Astrocyte (in vitro differentiated cells and primary cell): ENCODE measurements at regions not wholly inside any gene's neighbourhood (a gene's known extent, or its start where the extent isn't known, plus 50 kb on each side); places are given as distances from the start of the nearest gene placed in this dataset.

ENCODE experiments used
- DNase-seq: peaks from one replicate; pipeline ENCODE4 v3.0.0-alpha.2; 2010; ENCODE audit warnings: low read depth
- FAIRE-seq: peaks from 2 replicates; lab custom pipeline; 2011; peaks lifted over from hg19 to GRCh38; lab: Jason Lieb, UNC
- H2AFZ ChIP-seq: 2 replicates; pipeline ENCODE4 v1.6.0; 2012; ENCODE audit warnings: low read depth, low read length, inconsistent platforms
- H3K27ac ChIP-seq: 2 replicates; pipeline ENCODE4 v1.5.1; 2011; ENCODE audit warnings: low read depth, low read length, inconsistent platforms
- H3K27me3 ChIP-seq: 2 replicates; pipeline ENCODE4 v1.6.0; 2011; ENCODE audit warnings: low read length, inconsistent platforms; ENCODE audit not compliant: insufficient read depth
- H3K36me3 ChIP-seq: 2 replicates; pipeline ENCODE4 v1.5.1; 2011; ENCODE audit warnings: low read length, inconsistent platforms; ENCODE audit not compliant: insufficient read depth
- H3K4me1 ChIP-seq: 2 replicates; pipeline ENCODE4 v1.5.1; 2011; ENCODE audit warnings: low read length, inconsistent platforms; ENCODE audit not compliant: insufficient read depth
- H3K4me2 ChIP-seq: 2 replicates; pipeline ENCODE4 v1.6.0; 2012; ENCODE audit warnings: low read length, inconsistent platforms
- H3K4me3 ChIP-seq: 2 replicates; pipeline ENCODE4 v1.5.1; 2011; ENCODE audit warnings: low read depth, mild to moderate bottlenecking, low read length, inconsistent platforms; ENCODE audit not compliant: insufficient read depth
- H3K79me2 ChIP-seq: 2 replicates; pipeline ENCODE4 v1.6.0; 2012; ENCODE audit warnings: mild to moderate bottlenecking, low read length, inconsistent platforms; ENCODE audit not compliant: insufficient read depth
- H3K9ac ChIP-seq: 2 replicates; pipeline ENCODE4 v1.6.0; 2012; ENCODE audit warnings: mild to moderate bottlenecking, low read length, inconsistent platforms
- H3K9me3 ChIP-seq: 2 replicates; pipeline ENCODE4 v1.5.1; 2012; ENCODE audit warnings: low read depth, mild to moderate bottlenecking, low read length, inconsistent platforms; ENCODE audit not compliant: insufficient read depth
- H4K20me1 ChIP-seq: 2 replicates; pipeline ENCODE4 v1.6.0; 2012; ENCODE audit warnings: low read length, inconsistent platforms; ENCODE audit not compliant: insufficient read depth
- H3K27ac Mint-ChIP-seq: one replicate; pipeline ENCODE4 v1.8.0; 2021; ENCODE audit warnings: mild to moderate bottlenecking, mixed read lengths; ENCODE audit not compliant: unreplicated experiment
- H3K27me3 Mint-ChIP-seq: one replicate; pipeline ENCODE4 v1.8.0; 2021; ENCODE audit warnings: low read depth, mixed read lengths; ENCODE audit not compliant: unreplicated experiment
- H3K36me3 Mint-ChIP-seq: one replicate; pipeline ENCODE4 v1.8.0; 2021; ENCODE audit warnings: low read depth, mixed read lengths; ENCODE audit not compliant: unreplicated experiment
- H3K4me1 Mint-ChIP-seq: one replicate; pipeline ENCODE4 v1.8.0; 2021; ENCODE audit warnings: low read depth, mixed read lengths; ENCODE audit not compliant: unreplicated experiment
- H3K4me3 Mint-ChIP-seq: one replicate; pipeline ENCODE4 v1.8.0; 2021; ENCODE audit warnings: mild to moderate bottlenecking, moderate library complexity, mixed read lengths; ENCODE audit not compliant: unreplicated experiment
- H3K9me3 Mint-ChIP-seq: one replicate; pipeline ENCODE4 v1.8.0; 2021; ENCODE audit warnings: mild to moderate bottlenecking, mixed read lengths; ENCODE audit not compliant: unreplicated experiment
- EZH2 ChIP-seq: IDR thresholded peaks from 2 replicates; pipeline ENCODE4 v1.6.1; 2012; ENCODE audit warnings: mild to moderate bottlenecking, low read length, inconsistent platforms; ENCODE audit not compliant: insufficient read depth
- TF ChIP-seq, protein P1 (sequence below): IDR thresholded peaks from 2 replicates; pipeline ENCODE4 v1.5.1; 2011; ENCODE audit warnings: low read depth, mild to moderate bottlenecking, inconsistent platforms, low read length, moderate library complexity; ENCODE audit not compliant: insufficient read depth

DNA sequence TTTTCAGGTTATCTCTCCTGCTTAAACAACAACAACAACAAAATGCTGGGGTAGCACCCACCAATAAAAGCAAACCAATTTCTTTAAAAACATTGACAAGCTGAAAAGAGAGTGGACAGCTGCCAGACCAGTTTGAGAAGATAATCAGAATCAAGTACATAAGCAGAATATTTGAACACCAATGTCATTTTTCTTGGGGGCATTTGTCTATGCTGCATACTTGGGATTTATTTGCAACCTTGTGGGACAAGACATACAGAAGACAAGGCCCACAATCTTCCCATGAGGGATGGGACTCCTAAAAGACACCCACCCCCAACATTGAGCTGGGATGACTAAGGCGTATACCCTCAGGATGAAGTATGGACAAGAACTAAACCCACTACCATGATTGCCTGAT, 62.2 kb upstream of the NXPH2 start:
- TF ChIP-seq EZH2, result no peak
- TF ChIP-seq, protein P1, sequence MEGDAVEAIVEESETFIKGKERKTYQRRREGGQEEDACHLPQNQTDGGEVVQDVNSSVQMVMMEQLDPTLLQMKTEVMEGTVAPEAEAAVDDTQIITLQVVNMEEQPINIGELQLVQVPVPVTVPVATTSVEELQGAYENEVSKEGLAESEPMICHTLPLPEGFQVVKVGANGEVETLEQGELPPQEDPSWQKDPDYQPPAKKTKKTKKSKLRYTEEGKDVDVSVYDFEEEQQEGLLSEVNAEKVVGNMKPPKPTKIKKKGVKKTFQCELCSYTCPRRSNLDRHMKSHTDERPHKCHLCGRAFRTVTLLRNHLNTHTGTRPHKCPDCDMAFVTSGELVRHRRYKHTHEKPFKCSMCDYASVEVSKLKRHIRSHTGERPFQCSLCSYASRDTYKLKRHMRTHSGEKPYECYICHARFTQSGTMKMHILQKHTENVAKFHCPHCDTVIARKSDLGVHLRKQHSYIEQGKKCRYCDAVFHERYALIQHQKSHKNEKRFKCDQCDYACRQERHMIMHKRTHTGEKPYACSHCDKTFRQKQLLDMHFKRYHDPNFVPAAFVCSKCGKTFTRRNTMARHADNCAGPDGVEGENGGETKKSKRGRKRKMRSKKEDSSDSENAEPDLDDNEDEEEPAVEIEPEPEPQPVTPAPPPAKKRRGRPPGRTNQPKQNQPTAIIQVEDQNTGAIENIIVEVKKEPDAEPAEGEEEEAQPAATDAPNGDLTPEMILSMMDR, result no peak
- no peaks in the 10 kb centered on the region for H4K20me1 ChIP-seq

DNA sequence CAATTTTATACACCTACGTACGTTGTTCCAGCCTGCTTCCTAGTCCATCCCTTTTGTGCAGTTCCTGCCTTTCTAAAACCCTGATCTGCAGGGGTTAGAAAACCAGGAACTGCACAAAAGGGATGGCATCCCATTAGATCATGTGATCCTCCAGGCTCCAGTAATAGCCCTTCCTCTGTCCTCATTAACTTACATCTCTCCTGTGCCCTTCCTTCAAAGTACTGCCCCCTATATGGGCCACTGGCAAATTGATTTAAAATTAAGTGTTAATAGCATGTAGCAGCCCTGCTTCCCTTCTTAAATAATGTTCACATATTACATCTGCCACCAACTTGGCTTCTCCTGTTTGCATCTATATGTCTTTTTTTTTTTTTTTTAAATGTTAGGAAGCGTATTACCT, 61.3 kb upstream of the NXPH2 start:
- no peak overlapping the region for H3K27ac Mint-ChIP-seq
- Histone ChIP-seq H3K4me2 (no peak overlapping the region), H4K20me1 (no peaks in the 10 kb centered on the region), H3K27ac (no peak overlapping the region), H3K27me3 (no peaks in the 10 kb centered on the region), H3K4me1 (no peaks in the 10 kb centered on the region), H3K9ac (no peak overlapping the region), H2AFZ (no peak overlapping the region), H3K79me2 (no peaks in the 10 kb centered on the region), H3K9me3 (no peaks in the 10 kb centered on the region), H3K4me3 (no peak overlapping the region), H3K36me3 (no peaks in the 10 kb centered on the region)
- DNase-seq (no peak), FAIRE-seq (no peak)
- peaks cover 2% of the 10 kb centered on the region for H3K9me3 Mint-ChIP-seq
- H3K4me3 Mint-ChIP-seq, result no peak overlapping the region
- H3K27me3 Mint-ChIP-seq, result no peaks in the 10 kb centered on the region
- no peaks in the 10 kb centered on the region for H3K36me3 Mint-ChIP-seq
- TF ChIP-seq, protein P1, result no peak
- no peak for TF ChIP-seq EZH2
- no peaks in the 10 kb centered on the region for H3K4me1 Mint-ChIP-seq

More for the DNA sequence above, 62.2 kb upstream of the NXPH2 start:
- Mint-ChIP-seq H3K4me1 (no peaks in the 10 kb centered on the region), H3K36me3 (no peaks in the 10 kb centered on the region), H3K9me3 (peaks cover 2% of the 10 kb centered on the region), H3K27ac (no peak overlapping the region), H3K4me3 (no peak overlapping the region), H3K27me3 (no peaks in the 10 kb centered on the region)
- Histone ChIP-seq H3K4me1 (no peaks in the 10 kb centered on the region), H3K4me3 (no peak overlapping the region), H3K9me3 (no peaks in the 10 kb centered on the region), H3K36me3 (no peaks in the 10 kb centered on the region), H3K9ac (no peak overlapping the region), H3K27me3 (no peaks in the 10 kb centered on the region), H3K4me2 (no peak overlapping the region), H3K27ac (no peak overlapping the region), H3K79me2 (no peaks in the 10 kb centered on the region), H2AFZ (no peak overlapping the region)
- no peak for DNase-seq
- FAIRE-seq, result no peak

DNA sequence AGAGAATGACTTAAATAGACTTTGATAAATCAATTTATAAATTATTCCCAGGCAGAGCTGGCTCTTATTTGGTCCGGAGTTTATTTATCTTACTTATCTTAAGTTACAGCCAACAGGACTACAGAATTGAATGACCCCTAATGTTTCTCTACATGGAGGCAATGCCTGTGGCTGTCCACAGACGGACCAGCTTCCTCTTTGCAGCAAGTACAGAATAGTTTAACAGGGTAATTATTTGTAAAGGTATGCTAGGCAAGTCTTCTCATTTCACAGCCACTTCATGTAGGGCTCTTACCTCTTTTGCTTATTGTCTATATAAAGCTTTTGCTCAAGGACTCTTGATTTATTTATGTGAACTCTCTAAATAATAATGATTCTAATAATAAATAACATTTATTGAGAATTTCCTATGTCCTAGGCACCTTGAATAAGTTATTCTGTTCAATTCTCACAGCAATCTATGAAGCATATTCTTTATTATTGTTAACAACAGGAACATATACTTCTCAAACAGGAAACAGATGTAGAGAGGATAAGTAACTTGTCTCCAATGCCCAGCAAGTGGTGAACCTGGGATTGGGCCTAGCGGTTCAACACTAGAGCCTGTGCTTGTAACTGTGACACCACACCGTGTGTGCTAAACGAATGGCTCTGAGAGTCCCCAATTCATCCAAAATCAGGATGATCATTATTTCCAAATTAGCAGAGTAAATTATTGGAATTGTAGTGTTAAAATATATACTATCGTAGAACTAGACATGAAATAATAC, 58.8 kb upstream of the NXPH2 start:
- Histone ChIP-seq H3K9ac (no peak overlapping the region), H3K79me2 (no peaks in the 10 kb centered on the region), H3K36me3 (no peaks in the 10 kb centered on the region), H3K9me3 (no peaks in the 10 kb centered on the region), H3K4me2 (no peak overlapping the region), H3K4me1 (no peaks in the 10 kb centered on the region), H3K27me3 (no peaks in the 10 kb centered on the region), H3K27ac (no peak overlapping the region), H2AFZ (no peak overlapping the region), H4K20me1 (no peaks in the 10 kb centered on the region), H3K4me3 (no peak overlapping the region)
- H3K4me3 Mint-ChIP-seq, result no peak overlapping the region
- peaks cover 2% of the 10 kb centered on the region for H3K9me3 Mint-ChIP-seq
- no peak overlapping the region for H3K27ac Mint-ChIP-seq
- H3K36me3 Mint-ChIP-seq, result no peaks in the 10 kb centered on the region
- TF ChIP-seq EZH2, result no peak
- TF ChIP-seq, protein P1, result no peak
- H3K27me3 Mint-ChIP-seq, result no peaks in the 10 kb centered on the region
- no peaks in the 10 kb centered on the region for H3K4me1 Mint-ChIP-seq
- FAIRE-seq (no peak), DNase-seq (no peak)
